HEK293T (cell line): ENCODE measurements at regions not wholly inside any gene's neighbourhood (a gene's known extent, or its start where the extent isn't known, plus 50 kb on each side); places are given as distances from the start of the nearest gene placed in this dataset.

Experiments
- ELF4 ChIP-seq: fragments of 450-650 bp; IDR thresholded peaks from 2 replicates; pipeline ENCODE4 v1.6.1; 2017; ENCODE audit warnings: antibody characterized with exemption
- FOXM1 ChIP-seq: fragments of 450-650 bp; IDR thresholded peaks from 2 replicates; pipeline ENCODE4 v1.6.1; 2017; ENCODE audit warnings: mild to moderate bottlenecking, borderline replicate concordance
- HDGF ChIP-seq: fragments of 450-650 bp; IDR thresholded peaks from 2 replicates; pipeline ENCODE4 v1.6.1; 2017; ENCODE audit warnings: antibody characterized with exemption, borderline replicate concordance
- SP1 ChIP-seq: fragments of 450-650 bp; IDR thresholded peaks from 2 replicates; pipeline ENCODE4 v1.6.1; 2017
- SUZ12 ChIP-seq: fragments of 450-650 bp; IDR thresholded peaks from 2 replicates; pipeline ENCODE4 v1.6.1; 2016; ENCODE audit warnings: mild to moderate bottlenecking
- TARDBP ChIP-seq: fragments of 450-650 bp; IDR thresholded peaks from 2 replicates; pipeline ENCODE4 v1.6.1; 2016

GRCh38 chr9:119852390-119852789 lies 483.2 kb upstream of the BRINP1 start:
- TF ChIP-seq FOXM1 (no peak), TARDBP (no peak), SP1 (no peak), SUZ12 (no peak), HDGF (no peak), ELF4 (no peak)
